AG04449 (cell line): ENCODE measurements at regions not wholly inside any gene's neighbourhood (a gene's known extent, or its start where the extent isn't known, plus 50 kb on each side); places are given as distances from the start of the nearest gene placed in this dataset.

Experiments used
- CTCF ChIA-PET: fragments of 350-600 bp; formaldehyde crosslinking; extraction: SDS; loops from one replicate; lab custom pipeline; 2021; ENCODE audit warnings: antibody characterized with exemption; lab: Yijun Ruan, JAX
- POLR2A ChIA-PET: fragments of 400-600, 350-600 bp; formaldehyde crosslinking; extraction: SDS; loops from one replicate; lab custom pipeline; 2020; ENCODE audit warnings: antibody characterized with exemption, inconsistent platforms; lab: Yijun Ruan, JAX
- DNase-seq: peaks from one replicate; pipeline ENCODE4 v3.0.0-alpha.2; 2010; ENCODE audit warnings: low read depth, low spot score
- H3K4me3 ChIP-seq: 2 replicates; pipeline ENCODE4 v1.5.1; 2011; ENCODE audit warnings: low read depth, mild to moderate bottlenecking, control low read depth, low read length
- TF ChIP-seq, protein P1 (sequence below): IDR thresholded peaks from one replicate; pipeline ENCODE4 v1.5.1; 2011; ENCODE audit warnings: mild to moderate bottlenecking, moderate library complexity, low read length, control low read depth, inconsistent platforms; ENCODE audit not compliant: insufficient read depth; ENCODE audit errors: missing control alignments

- POLR2A ChIA-PET = no interaction called here
Observed at GRCh38 chr2:172285760-172286159, 141.6 kb upstream of the ITGA6 start.

DNA sequence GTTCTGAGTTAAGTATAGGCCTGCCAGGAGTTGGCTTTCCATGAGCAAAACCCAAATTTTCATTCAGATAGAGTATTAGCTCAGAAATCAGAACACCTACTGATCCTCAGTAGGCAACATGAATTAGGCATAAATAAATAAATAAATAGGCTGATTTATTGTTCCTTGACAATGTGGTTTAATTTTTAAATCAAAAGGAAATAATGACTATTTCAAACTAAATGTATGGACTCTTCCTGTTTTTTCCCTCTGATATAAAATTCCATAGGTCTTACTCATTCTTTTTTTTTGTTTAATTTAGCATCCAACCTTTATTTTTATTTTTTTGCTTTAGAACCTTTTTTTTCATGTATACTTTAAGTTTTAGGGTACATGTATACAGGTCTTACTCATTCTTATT, 140.2 kb upstream of the ITGA6 start:
- POLR2A ChIA-PET = no interaction called here
- DNase-seq = no peak
- CTCF ChIA-PET = interaction anchor here (0.9 to 7.9 kb wide), 3 partner anchors 8 to 176 kb away, joined by 3 to 66 read pairs (median 3); no protein-coding TSS in a partner anchor
- TF ChIP-seq, protein P1, sequence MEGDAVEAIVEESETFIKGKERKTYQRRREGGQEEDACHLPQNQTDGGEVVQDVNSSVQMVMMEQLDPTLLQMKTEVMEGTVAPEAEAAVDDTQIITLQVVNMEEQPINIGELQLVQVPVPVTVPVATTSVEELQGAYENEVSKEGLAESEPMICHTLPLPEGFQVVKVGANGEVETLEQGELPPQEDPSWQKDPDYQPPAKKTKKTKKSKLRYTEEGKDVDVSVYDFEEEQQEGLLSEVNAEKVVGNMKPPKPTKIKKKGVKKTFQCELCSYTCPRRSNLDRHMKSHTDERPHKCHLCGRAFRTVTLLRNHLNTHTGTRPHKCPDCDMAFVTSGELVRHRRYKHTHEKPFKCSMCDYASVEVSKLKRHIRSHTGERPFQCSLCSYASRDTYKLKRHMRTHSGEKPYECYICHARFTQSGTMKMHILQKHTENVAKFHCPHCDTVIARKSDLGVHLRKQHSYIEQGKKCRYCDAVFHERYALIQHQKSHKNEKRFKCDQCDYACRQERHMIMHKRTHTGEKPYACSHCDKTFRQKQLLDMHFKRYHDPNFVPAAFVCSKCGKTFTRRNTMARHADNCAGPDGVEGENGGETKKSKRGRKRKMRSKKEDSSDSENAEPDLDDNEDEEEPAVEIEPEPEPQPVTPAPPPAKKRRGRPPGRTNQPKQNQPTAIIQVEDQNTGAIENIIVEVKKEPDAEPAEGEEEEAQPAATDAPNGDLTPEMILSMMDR = no peak
- no peak overlapping the region for H3K4me3 ChIP-seq

More at GRCh38 chr2:172285760-172286159, 141.6 kb upstream of the ITGA6 start:
- DNase-seq = no peak
- TF ChIP-seq, protein P1 = no peak
- CTCF ChIA-PET = interaction anchor here (1.1 to 7.9 kb wide), 4 partner anchors 10 to 177 kb away, joined by 3 to 66 read pairs (median 4); no protein-coding TSS in a partner anchor
- H3K4me3 ChIP-seq = no peak overlapping the region

DNA sequence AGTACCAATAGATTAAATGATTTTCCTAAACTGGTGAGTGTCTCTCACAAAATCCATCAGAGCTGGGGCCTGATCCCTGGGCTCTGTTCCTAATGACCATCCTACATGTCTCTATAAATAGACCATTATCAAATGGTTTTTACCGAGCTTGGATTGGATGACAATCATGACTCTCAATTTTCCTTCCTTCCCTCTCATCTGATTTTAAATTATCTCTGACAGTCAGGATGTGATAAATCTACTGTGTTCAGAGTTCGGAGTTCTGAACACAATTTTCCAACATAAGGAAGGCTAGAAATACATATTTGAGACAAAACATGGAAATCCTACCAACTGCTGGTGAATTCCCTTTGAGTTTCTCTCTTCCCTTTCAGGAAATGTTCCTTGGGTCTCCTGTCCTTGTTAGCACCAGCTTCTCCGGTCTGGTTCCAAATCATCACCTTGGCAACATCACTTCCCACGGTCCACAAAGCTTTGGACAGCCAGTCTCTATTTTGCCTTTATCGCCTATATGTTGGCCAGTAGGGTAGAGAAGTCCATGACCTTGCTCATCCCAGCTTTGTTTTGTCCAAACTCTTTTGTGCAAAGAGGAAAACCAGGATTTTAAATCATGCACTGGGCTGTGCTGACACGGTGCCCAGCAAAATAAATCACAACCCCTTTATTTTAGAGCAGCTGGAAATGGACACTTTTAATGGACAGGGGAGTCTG, 139.6 kb upstream of the ITGA6 start:
- POLR2A ChIA-PET = no interaction called here
- no peak for DNase-seq
- H3K4me3 ChIP-seq = no peak overlapping the region
- TF ChIP-seq, protein P1 = no peak
- CTCF ChIA-PET = interaction anchor here (0.9 to 7.9 kb wide), 2 partner anchors 14 to 175 kb away, joined by 3 to 66 read pairs; no protein-coding TSS in a partner anchor

GRCh38 chr2:172288603-172289002, 138.8 kb upstream of the ITGA6 start:
- H3K4me3 ChIP-seq = no peak overlapping the region
- POLR2A ChIA-PET = no interaction called here
- no peak for DNase-seq
- CTCF ChIA-PET = interaction anchor here (7.9 kb wide), 1 partner anchor 175 kb away, joined by 66 read pairs; no protein-coding TSS in a partner anchor
- TF ChIP-seq, protein P1 = no peak

GRCh38 chr2:172293952-172294351, 133.4 kb upstream of the ITGA6 start:
- H3K4me3 ChIP-seq = no peak overlapping the region
- DNase-seq = no peak
- POLR2A ChIA-PET = no interaction called here
- CTCF ChIA-PET = no interaction called here
- TF ChIP-seq, protein P1 = no peak

GRCh38 chr2:172294983-172295382, 132.4 kb upstream of the ITGA6 start:
- TF ChIP-seq, protein P1 = no peak
- no peak overlapping the region for H3K4me3 ChIP-seq
- no peak for DNase-seq
- CTCF ChIA-PET = interaction anchor here (1.4 kb wide), 1 partner anchor 8 kb away, joined by 3 read pairs; no protein-coding TSS in a partner anchor
- POLR2A ChIA-PET = no interaction called here
